Putamen (tissue), 1 donor: ENCODE measurements at regions not wholly inside any gene's neighbourhood (a gene's known extent, or its start where the extent isn't known, plus 50 kb on each side); places are given as distances from the start of the nearest gene placed in this dataset.
"Not testable (repeated sequence)": the region's sequence is repeated elsewhere in the genome, so short reads cannot be mapped to it uniquely, and the experiment has no call there.

Experiments used
- DNase-seq: peaks from one replicate; pipeline ENCODE4 v3.0.0-alpha.2; 2016; ENCODE audit warnings: low spot score

GRCh38 chr1:10867138-10867721, 70.8 kb upstream of the CASZ1 start:
- DNase-seq, result peak; percentile 30

- DNase-seq, result peak; percentile 28
Measured at GRCh38 chr1:10867914-10868598, 71.6 kb upstream of the CASZ1 start.

- DNase-seq, result no peak
Measured at GRCh38 chr1:10868599-10868965, 72.1 kb upstream of the CASZ1 start.

GRCh38 chr1:10869933-10870332, 73.5 kb upstream of the CASZ1 start:
- no peak for DNase-seq

- no peak for DNase-seq
Measured at GRCh38 chr1:10870493-10871096, 74.1 kb upstream of the CASZ1 start.

- DNase-seq, result no peak
Measured at GRCh38 chr1:10873189-10873588, 76.7 kb upstream of the CASZ1 start.

GRCh38 chr1:10874351-10874750, 77.9 kb upstream of the CASZ1 start:
- DNase-seq, result no peak

GRCh38 chr1:10877894-10878293, 81.4 kb upstream of the CASZ1 start:
- no peak for DNase-seq

GRCh38 chr1:10878469-10878868, 82.0 kb upstream of the CASZ1 start:
- no peak for DNase-seq

- DNase-seq, result no peak
Measured at GRCh38 chr1:10880063-10880462, 83.6 kb upstream of the CASZ1 start.

GRCh38 chr1:10881046-10881445, 84.6 kb upstream of the CASZ1 start:
- DNase-seq, result peak; percentile 35

- DNase-seq, result no peak
Measured at GRCh38 chr1:10882069-10882468, 85.6 kb upstream of the CASZ1 start.

GRCh38 chr1:10887032-10887431, 90.6 kb upstream of the CASZ1 start:
- DNase-seq, result not testable (repeated sequence)

- no peak for DNase-seq
Measured at GRCh38 chr1:10888291-10888690, 91.8 kb upstream of the CASZ1 start.

GRCh38 chr1:10888791-10889649, 92.6 kb upstream of the CASZ1 start:
- no peak for DNase-seq

- DNase-seq, result no peak
Measured at GRCh38 chr1:10889650-10890353, 93.4 kb upstream of the CASZ1 start.

GRCh38 chr1:10890491-10891071, 94.1 kb upstream of the CASZ1 start:
- DNase-seq, result no peak

- DNase-seq, result no peak
Measured at GRCh38 chr1:10891091-10891490, 94.6 kb upstream of the CASZ1 start.

- DNase-seq, result no peak
Measured at GRCh38 chr1:10892138-10893065, 96.0 kb upstream of the CASZ1 start.

GRCh38 chr1:10895621-10896020, 99.2 kb upstream of the CASZ1 start:
- DNase-seq, result no peak

GRCh38 chr1:10896673-10897072, 100.2 kb upstream of the CASZ1 start:
- DNase-seq, result no peak
